HL-60 (cell line): ENCODE measurements at regions not wholly inside any gene's neighbourhood (a gene's known extent, or its start where the extent isn't known, plus 50 kb on each side); places are given as distances from the start of the nearest gene placed in this dataset.

Experiments
- POLR2AphosphoS5 ChIP-seq: IDR thresholded peaks from 2 replicates; pipeline ENCODE4 v1.6.1; 2012; ENCODE audit warnings: low read depth
- TF ChIP-seq, protein P1 (sequence below): IDR thresholded peaks from one replicate; pipeline ENCODE4 v1.5.1; 2011; ENCODE audit warnings: low read length, control low read depth, inconsistent platforms; ENCODE audit not compliant: insufficient read depth

DNA sequence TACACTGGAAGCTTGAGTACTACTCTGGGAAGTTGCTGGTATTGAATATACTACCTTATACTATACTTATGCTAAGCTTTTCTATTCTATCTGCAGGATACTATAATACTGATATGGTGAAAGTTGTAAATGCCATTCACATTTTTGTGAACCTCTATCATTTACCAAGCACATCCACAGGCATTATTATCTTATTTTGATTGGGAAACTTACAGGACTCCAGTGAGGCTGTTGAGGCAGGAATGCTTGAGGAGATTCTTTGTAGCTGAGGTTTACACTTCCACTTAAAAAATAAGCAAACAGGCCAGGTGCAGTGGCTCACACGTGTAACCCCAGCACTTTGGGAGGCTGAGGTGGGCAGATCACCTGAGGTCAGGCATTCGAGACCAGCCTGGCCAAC lies 442.9 kb downstream of the QKI start:
- TF ChIP-seq, protein P1, sequence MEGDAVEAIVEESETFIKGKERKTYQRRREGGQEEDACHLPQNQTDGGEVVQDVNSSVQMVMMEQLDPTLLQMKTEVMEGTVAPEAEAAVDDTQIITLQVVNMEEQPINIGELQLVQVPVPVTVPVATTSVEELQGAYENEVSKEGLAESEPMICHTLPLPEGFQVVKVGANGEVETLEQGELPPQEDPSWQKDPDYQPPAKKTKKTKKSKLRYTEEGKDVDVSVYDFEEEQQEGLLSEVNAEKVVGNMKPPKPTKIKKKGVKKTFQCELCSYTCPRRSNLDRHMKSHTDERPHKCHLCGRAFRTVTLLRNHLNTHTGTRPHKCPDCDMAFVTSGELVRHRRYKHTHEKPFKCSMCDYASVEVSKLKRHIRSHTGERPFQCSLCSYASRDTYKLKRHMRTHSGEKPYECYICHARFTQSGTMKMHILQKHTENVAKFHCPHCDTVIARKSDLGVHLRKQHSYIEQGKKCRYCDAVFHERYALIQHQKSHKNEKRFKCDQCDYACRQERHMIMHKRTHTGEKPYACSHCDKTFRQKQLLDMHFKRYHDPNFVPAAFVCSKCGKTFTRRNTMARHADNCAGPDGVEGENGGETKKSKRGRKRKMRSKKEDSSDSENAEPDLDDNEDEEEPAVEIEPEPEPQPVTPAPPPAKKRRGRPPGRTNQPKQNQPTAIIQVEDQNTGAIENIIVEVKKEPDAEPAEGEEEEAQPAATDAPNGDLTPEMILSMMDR = no peak
- TF ChIP-seq POLR2AphosphoS5 = no peak
